ENCODE measurements at regions not wholly inside any gene's neighbourhood (a gene's known extent, or its start where the extent isn't known, plus 50 kb on each side); places are given as distances from the start of the nearest gene placed in this dataset.

- Mint-ChIP-seq H3K9me3 (0 out of 2 replicates have a peak, but pooled peaks cover 6% of the 10 kb centered on the region), H3K27ac (no peak overlapping the region), H3K4me1 (ENCODE audit: low read depth) (peaks cover 50% of the 10 kb centered on the region), H3K36me3 (ENCODE audit: low read depth) (peaks cover 7% of the 10 kb centered on the region), H3K4me3 (no peak overlapping the region), H3K27me3 (ENCODE audit: insufficient read depth) (no peaks in the 10 kb centered on the region)
- DNase-seq = no peak
- TF ChIP-seq CTCF (IDR thresholded peaks at IDR 0.05) = no peak
These were observed 97.3 kb upstream of the SGK1 start for GRCh38 chr6:134415194-134415593.

GRCh38 chr6:134414793-134415192 lies 96.9 kb upstream of the SGK1 start:
- Mint-ChIP-seq H3K36me3 (ENCODE audit: low read depth) (peaks cover 7% of the 10 kb centered on the region), H3K27ac (no peak overlapping the region), H3K4me1 (ENCODE audit: low read depth) (peaks cover 47% of the 10 kb centered on the region), H3K4me3 (no peak overlapping the region), H3K27me3 (ENCODE audit: insufficient read depth) (no peaks in the 10 kb centered on the region), H3K9me3 (0 out of 2 replicates have a peak, but pooled peaks cover 6% of the 10 kb centered on the region)
- no peak for DNase-seq
- TF ChIP-seq CTCF (IDR thresholded peaks at IDR 0.05) = no peak

- 0 out of 2 replicates have a peak, but pooled peaks cover 6% of the 10 kb centered on the region for H3K9me3 Mint-ChIP-seq
- H3K27me3 Mint-ChIP-seq (ENCODE audit: insufficient read depth) = no peaks in the 10 kb centered on the region
- DNase-seq = no peak
- no peak overlapping the region for H3K4me3 Mint-ChIP-seq
- peaks cover 38% of the 10 kb centered on the region for H3K4me1 Mint-ChIP-seq (ENCODE audit: low read depth)
- H3K36me3 Mint-ChIP-seq (ENCODE audit: low read depth) = peaks cover 7% of the 10 kb centered on the region
- H3K27ac Mint-ChIP-seq = no peak overlapping the region
- no peak for TF ChIP-seq CTCF (IDR thresholded peaks at IDR 0.05)
These were observed 95.3 kb upstream of the SGK1 start for GRCh38 chr6:134413241-134413643.

GRCh38 chr6:134410541-134410940 lies 92.6 kb upstream of the SGK1 start:
- Mint-ChIP-seq H3K36me3 (ENCODE audit: low read depth) (peaks cover 7% of the 10 kb centered on the region), H3K27ac (no peak overlapping the region), H3K4me3 (no peak overlapping the region), H3K9me3 (0 out of 2 replicates have a peak, but pooled peaks cover 6% of the 10 kb centered on the region), H3K4me1 (ENCODE audit: low read depth) (peaks cover 14% of the 10 kb centered on the region), H3K27me3 (ENCODE audit: insufficient read depth) (no peaks in the 10 kb centered on the region)
- TF ChIP-seq CTCF (IDR thresholded peaks at IDR 0.05) = no peak
- DNase-seq = no peak

GRCh38 chr6:134407791-134408190 lies 89.9 kb upstream of the SGK1 start:
- H3K4me3 Mint-ChIP-seq = no peak overlapping the region
- H3K9me3 Mint-ChIP-seq = no peaks in the 10 kb centered on the region
- no peak for TF ChIP-seq CTCF (IDR thresholded peaks at IDR 0.05)
- no peak for DNase-seq
- no peaks in the 10 kb centered on the region for H3K27me3 Mint-ChIP-seq (ENCODE audit: insufficient read depth)
- H3K36me3 Mint-ChIP-seq (ENCODE audit: low read depth) = no peaks in the 10 kb centered on the region
- H3K27ac Mint-ChIP-seq = no peak overlapping the region
- H3K4me1 Mint-ChIP-seq (ENCODE audit: low read depth) = peaks cover 9% of the 10 kb centered on the region

- DNase-seq = no peak
- peaks cover 13% of the 10 kb centered on the region for H3K4me1 Mint-ChIP-seq (ENCODE audit: low read depth)
- TF ChIP-seq CTCF (IDR thresholded peaks at IDR 0.05) = no peak
- no peak overlapping the region for H3K4me3 Mint-ChIP-seq
- H3K27ac Mint-ChIP-seq = no peak overlapping the region
- H3K36me3 Mint-ChIP-seq (ENCODE audit: low read depth) = no peaks in the 10 kb centered on the region
- no peaks in the 10 kb centered on the region for H3K9me3 Mint-ChIP-seq
- no peaks in the 10 kb centered on the region for H3K27me3 Mint-ChIP-seq (ENCODE audit: insufficient read depth)
These were observed 88.4 kb upstream of the SGK1 start for GRCh38 chr6:134406311-134406710.

Data from HFFc6 (cell line).